ENCODE measurements at regions not wholly inside any gene's neighbourhood (a gene's known extent, or its start where the extent isn't known, plus 50 kb on each side); places are given as distances from the start of the nearest gene placed in this dataset.
"Not testable (repeated sequence)": the region's sequence is repeated elsewhere in the genome, so short reads cannot be mapped to it uniquely, and the experiment has no call there.

DNA sequence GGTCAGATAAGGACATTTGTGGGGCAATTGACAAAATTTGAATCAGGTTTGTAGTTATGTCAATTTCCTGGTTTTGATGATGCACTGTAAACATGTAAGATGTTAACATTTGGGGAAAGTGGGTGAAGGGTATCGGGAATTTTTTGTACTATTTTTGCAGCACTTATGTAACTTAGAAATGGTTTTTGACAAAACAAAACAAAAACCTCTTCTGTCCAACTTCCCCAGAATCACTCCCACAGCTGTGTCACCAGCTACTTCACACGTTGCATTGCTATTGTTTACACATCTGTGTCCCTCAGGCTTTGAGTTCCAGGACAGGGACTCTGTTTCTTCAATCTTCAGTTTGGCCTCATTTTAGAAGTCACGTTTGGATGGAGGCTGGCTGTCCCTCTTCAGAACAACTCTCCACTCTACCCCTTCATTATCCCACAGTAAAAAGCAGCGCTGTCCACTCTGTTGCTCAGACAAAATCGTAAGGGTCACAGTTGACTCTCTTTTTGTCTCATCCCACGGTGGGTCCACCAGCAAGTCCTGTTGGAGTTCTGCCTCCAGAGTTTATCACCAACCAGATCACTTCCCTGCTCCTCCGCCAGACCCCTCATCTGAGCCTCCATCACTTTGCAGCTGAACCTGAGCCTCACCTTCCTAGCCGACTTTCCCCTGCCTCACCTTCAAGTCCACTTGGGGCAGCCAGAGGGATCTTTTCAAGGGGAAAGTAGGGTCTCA lies 63.2 kb downstream of the NENF start:
- no peak for DNase-seq

DNA sequence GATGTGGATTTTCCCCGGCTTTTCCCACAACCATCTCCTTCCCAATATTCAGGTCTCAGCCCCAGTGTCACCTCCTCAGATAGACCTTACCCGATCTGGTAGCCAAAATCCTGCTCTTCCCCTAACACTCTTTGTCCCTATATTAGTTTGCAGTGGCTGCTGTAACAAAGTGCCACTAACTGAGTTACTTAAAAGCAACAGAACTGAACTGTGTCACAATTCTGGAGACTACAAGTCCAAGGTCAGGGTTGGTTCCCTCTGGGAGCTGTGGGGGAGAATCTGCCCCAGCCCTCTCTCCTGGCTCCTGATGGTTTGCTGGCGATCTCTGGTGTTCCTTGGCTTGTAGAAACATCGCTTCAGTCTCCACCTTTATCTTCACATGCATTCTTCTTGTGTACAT lies 64.0 kb downstream of the NENF start:
- no peak for DNase-seq

DNA sequence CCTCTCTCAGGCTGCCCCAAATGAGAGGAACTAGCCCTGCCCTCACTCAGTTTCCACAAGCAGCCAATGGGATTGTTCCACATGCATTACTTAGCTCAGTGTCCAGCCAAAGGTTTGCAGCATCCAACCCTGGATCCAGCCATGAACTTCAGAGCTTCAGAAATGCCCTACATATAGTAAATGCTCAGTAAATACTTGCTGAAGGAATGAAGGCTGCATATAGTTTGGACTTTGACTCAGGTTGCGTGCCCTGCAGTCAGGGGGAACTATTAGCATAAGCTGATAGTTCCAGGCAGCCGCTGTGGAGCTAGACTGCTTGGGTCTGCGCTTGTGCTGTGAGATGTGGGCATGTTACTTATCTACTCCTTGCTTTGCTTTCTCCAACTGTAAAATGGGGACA lies 64.8 kb downstream of the NENF start:
- DNase-seq = no peak

DNA sequence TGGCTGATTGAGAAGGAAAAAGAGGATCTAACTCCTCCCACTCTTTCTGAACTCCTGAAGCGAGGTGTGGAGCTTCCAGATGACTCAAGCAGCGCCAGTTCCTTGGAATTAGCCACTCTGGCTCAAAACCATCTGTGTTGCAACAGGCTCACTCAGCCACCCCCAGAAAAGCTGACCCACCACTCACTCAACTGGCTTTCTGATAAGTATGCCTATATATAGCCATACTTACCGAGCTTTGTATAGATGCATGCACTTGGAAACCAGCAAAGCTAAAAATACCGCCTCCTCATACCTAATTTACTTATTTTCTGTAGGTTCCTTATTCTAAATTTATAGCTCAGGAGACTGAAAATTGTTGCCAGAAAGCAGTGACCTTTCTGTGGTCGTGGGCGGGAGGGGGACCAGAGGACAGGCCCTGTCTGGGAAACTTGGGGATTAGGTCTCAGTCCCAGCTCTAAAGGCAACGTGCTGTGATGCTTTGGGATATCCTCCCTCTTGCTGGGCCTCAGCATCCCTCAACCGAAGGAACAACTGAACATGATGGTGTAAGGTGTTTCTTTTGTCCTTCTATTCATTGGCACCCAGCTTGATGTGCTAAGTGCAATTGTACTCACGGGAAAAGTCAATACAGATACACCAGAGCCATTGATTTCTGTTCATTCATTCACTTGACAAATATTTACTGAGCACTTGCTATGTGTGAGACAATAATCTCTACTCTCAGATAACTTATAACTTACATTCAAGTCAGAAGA lies 65.7 kb downstream of the NENF start:
- peak; percentile 70 for DNase-seq

DNA sequence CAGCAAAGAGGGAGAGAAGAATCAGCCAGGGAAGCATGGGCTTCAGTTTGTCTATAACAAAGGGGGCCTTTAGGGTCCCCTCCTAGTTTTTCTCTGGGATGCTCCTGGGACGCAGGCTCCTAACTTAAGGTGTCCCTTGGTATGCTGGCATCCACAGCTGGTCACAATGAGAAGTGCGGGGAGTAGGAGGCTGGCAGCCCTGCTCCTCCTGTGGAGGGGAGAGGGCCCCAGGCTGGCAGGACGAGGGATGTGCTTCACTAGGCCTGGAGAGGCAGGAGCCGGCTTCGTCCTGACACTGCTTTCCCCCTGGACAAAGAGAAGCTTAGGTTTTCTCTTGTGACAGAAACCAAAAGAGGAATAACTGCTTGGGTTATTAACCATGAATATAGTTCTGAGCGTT lies 67.6 kb downstream of the NENF start:
- no peak for DNase-seq

DNA sequence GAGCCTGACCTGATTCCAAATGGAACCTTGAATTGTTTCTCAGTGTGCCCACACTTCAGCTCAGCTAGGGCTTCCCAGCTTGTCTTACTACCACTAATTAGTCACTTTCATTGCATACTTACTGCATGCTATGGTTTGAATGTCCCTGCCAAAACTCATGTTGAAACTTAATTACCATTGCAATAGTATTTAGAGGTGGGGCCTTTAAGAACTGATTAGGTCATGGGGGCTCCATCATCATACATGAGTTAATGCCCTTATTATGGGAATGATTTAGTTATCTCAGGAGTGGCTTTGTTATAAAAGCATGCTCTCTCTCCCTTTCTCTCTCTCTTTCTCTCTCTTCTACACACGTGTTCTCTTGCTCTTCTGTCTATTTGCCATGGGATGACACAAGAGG lies 68.3 kb downstream of the NENF start:
- no peak for DNase-seq

DNA sequence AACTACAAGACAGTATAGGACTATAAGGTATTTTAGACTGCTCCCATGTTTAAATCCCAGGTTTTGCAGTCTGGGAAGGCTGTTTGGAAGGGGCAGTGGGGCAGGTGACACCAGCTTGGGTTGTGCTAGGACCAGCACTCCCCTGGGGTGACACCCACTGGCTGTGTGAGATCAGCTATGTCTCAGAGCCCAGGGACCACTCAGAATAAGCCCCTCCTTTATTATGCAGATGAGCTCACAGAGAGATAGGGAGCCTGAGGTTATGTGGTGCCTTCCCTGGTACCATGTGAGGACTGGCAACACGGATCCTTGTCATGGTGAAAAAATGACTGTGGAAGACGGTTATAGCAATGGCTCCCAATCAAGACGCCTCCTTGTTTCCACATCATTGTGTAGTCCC lies 71.0 kb downstream of the NENF start:
- no peak for DNase-seq

DNA sequence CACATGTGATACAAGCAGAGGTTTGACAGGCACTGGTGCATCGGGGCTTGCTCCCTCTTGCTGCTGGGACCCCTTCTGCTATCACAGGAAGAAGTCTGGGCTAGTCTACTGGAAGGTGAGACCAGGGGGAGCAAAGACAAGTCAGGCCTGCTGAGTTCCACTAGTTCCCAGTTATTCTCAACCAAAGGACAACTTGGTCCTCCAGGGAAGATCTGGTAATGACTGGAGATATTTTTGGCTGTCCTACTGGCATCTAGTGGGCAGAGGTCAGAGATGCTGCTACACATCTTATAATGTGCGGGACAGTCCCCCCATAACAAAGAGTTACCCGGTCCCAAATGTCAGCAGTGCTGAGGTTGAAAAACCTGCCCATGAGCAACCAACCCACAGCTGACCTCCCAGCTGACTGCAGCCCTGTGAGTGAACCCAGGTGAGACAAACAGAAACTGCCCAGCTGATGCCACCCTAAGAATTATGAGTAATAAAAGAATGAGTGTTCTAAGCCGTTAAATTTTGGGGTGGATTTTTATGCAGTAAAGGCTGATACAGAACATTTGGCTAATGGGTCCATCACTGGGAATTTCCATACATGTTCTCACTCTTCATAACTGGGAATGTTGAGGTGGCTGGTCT lies 71.6 kb downstream of the NENF start:
- DNase-seq = no peak

DNA sequence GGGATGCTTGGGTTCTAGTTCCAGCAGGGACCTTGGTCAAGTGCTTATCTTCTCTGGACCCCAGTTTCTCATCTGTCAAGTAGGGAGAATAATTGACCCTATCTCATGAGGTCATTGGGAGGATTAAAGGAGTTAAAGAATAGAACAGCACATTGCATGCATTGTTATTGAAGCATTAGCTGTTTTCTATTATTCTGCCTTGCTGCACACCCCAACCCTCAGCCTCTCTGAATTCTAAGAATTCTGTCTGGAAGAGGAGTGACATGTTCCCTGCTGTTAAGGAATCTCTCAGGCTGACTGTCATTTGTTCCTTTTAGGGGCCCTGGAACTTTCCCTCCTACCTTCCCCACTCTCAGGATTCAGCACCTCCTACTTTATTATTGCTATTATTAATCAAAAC lies 73.9 kb downstream of the NENF start:
- DNase-seq = no peak

DNA sequence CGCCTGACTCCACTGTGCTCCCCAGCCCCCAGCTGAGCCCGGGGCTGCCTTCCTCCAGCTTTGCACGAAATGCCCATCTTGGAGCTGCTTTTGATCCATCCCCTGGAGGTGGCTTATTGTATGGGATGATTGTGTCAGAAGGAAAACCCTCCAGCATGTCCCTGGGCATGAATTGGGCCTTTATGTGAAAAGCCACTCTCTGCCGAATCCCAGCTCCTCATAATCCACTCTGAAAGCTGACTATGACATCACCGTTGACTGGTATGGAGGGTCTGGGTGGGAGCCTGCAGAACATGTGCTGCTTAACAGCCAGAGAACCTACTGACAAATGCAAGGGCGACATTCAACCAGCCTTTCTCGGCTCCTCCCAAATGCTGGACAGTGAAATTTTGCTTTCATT lies 74.6 kb downstream of the NENF start:
- no peak for DNase-seq

DNA sequence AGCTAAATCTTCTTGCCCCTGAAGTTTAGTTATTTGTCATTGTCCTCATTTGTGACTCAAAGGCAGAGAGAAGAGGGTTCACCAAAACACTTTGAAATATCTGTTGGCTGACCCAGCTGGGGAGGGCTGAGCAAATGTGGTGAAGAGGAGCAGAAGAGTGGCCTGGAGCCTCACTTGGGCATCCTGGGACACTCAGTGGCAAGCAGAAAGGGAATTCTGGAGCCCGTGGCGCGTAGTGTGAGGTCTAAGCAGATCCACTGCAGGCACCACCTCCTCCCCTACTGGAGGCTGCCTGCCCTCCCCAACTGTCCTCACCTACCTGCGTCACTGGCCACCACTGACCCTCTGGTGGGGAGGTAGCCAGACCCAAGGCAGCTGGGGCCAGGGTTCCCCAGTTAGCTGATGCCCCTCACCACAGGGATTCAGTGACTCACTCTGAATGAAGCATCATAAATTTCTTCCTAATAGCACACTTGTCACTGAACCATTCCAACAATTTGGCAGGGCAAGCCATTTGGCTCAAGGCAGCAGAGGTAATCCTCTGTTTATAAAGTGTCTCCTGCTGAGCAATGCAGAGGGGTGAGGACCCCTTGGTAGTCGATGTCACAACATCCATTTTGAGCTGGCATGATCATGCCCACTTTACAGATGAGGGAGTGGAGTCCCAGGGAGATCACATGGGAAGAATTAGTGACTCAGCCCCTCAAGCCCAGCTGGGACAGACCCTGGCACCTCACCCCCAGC lies 80.3 kb downstream of the NENF start:
- DNase-seq = no peak

DNA sequence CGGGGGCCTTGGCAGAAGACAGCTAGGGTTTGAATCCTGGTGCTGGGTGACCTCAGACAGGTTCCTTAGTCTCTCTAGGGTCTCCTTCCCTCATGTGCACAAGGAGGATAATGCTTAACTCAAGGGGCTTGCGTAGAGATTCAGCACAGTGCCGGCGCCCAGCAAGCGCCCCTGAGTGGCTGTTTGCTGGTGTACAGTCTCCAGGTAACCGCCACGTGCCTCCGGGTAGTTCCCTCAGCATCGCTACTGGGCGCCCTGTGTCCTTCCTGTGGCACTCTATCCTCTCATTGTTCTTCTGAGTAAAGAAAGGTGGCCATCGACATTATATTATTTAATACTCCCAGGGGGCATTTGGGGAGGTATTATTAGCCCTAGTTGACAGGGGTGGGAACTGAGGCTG lies 80.9 kb downstream of the NENF start:
- no peak for DNase-seq

DNA sequence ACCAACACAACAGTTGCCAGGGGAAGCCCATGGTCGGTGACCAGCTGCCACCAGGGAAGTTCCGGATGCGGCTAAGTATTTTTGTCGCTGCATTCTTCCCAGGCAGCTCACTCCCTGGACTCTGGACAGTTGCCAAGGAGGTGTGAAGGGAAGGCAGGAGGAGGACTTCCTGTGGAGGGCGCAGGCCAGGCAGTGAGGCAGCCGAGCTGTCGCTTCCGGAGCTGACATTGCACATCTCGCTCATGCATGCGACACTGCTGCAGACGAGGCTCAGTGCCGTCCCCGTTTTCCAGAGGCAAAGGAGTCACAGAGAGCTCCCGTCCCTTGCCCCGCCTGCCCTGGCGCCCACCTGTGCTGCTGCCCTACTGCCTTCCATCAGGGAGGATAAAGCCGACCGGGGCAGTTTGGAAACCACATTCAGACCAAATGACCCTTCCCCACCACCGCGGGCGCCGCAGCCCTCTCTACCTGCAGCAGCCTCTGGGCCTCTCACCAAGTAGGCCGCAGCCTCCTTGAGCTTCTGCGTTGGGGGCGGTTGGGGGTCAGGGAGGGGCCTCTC lies 81.4 kb downstream of the NENF start:
- peak; percentile 49 for DNase-seq

DNA sequence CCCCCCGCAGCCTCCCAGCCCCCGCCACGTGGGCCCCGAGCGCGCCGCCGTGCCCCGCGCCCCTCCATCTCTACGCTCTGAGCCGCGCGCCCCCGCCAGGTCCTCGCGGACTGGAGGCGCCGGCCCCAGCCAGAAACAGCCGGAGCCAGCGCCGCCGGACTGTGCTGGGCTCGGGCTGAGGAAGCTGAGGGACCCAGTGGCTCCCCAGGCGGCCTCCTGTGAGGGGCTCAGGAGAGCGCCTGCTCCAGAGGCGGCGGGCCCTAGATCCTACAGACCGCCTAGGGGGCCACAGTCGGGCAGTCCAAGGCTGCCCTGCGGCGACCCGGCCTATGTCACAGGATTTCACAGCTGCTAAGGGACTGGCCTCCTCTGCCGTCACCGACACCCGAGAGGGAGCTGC lies 82.1 kb downstream of the NENF start:
- DNase-seq = no peak

DNA sequence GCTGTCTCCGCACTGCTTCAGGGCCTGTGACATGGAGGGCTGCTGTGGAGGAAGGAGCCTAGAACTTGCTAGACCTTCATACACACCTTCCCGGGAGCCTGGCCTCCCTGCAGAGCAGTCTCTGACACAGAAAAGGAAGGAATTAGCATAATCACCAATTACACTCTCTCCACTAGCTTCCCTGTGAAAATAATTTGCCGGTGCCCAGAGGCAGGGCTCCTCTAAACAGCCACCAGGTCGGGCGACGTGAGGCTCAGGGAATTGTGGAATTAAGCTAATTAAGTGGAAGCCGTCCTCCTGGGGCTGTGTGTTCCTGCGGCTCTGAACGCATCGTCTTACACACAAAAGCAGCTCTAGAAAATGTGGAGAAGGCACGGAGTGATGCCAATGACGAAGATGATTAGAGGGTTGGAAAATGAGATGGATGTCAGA lies 82.6 kb downstream of the NENF start:
- peak; percentile 83 for DNase-seq

DNA sequence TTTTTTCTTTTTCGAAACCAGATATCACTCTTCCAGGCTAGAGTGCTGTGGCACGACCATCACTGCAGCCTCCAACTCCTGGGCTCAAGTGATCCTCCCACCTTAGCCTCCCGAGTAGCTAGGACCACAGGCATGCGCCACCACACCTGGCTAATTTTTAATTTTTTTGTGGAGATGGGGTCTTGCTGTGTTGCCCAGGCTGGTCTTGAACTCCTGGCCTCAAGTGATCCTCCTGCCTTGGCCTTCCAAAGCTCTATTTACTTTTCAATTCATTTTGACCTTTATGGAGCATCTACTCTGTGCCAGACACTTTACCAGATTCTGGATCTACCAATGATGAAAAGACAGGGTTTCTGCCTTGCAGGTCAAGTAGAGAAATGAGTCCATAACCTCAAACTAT lies 83.3 kb downstream of the NENF start:
- DNase-seq = not testable (repeated sequence)

DNA sequence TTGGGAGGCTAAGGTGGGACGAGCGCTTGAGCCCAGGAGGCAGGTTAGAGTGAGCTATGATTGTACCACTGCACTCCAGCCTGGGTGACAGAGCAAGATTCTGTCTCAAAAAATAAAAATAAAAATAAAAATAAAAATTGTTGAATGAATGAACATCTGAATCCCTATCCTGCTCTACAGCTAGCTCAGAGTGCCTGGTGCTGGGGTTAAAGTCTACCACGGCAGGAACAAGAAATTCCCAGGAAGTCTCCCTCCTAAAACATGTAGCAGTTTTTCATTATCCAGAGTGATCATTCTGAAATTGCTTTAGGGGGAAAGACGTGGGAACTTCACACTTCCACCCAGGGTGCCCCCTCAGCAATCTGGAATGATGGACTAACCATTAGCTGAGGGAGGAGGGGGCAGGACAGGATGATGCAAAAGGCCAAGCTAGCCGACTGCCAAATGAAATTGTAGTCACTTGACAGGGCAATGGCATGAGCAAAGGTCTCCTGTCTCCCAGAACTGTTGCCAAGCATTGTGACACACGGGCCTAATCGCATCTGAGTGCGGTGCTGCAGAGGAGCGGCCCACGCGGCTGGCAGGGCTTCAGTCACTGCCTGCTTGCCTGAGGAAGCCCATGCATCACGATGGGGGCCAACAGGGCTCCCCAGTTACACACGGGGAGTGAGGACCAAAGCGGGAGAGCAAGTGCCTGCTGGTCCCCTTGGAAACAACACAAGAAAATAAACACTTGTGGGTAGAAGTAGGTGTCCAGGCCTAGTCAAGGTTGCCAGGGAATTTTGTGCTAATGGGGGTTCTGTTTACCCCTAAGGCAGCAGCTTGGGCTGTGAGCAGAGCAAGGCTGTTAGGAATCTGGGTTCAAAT lies 85.7 kb downstream of the NENF start:
- no peak for DNase-seq

DNA sequence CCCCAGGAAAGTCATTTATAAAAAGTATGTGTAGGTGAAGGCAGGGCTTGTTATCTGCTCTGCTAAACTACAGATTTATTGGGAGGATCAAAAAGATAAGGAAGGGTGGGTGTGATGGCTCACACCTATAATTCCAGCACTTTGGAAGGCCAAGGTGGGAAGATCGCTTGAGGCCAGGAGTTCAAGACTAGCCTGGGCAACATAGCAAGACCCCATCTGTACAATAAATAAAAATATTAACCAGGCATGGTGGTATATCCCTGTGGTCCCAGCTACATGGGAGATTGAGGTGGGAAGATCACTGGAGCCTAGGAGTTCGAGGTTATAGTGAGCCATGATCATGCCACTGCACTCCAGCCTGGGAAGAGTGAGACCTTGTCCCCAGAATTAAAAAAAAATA lies 86.4 kb downstream of the NENF start:
- DNase-seq = no peak

DNA sequence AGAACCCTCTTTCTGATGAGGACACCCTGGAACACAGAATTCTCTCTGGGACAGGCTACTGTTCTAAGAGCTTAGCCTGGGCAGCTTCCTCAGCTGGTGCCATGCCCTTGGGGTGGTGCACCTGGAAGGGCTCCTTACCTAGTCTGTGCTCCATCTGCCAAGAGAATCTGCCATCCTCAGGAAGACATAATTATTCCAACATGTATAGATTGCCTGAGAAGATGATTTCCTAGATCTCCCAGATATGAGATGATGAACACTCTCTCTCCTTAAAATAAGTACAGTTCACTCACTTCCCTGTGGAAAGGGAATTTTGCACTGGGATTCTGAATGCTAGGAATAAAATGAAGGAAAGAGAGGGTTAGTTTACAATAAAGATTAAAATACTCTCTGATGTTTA lies 87.6 kb downstream of the NENF start:
- DNase-seq = no peak

DNA sequence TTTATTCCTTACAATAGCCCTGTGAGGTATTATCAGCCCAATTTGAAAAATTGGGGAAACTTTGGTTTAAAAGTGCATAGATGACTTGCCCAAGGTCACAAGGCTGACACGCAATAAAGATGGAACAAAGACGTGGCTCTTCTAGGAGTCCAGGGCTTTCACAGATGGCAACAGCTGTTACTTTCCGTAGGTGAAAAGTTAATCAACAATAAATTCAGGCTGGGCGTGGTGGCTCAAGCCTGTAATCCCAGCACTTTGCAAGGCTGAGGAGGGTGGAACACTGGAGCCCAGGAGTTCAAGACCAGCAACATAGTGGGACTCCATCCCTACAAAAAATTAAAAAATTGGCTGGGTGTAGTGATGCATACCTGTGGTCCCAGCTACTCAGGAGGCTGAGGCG lies 87.8 kb upstream of the ATF3 start:
- DNase-seq = no peak

DNA sequence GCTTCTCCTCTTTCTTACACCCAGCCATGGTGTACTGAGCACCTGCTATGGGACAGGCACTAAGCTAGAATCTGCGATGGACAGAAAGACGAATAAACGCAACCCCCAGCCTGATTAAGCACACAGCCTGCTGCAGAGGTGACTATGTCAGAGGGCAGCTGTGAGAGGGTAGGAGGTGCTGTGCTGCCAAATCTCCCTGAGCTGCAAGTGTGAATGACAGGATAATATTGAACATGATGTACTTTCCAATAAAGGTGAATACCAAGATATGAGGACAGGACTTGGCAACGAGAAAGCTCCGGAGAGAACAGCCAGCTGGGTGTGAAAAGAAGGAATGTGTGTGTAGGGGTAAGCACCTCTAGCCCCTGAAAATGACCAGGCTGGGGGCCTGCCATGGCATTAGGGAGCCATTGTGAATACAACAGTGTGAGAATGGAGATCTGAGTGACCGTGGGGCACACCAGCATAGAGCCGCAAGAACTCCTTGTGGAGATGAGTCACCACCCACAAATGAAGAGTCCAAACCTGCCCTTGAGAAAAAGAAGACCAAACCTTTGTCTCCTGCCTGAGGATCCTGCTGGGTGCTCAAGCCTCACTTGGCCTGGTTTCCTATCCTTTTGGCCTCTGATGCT lies 83.0 kb upstream of the ATF3 start:
- no peak for DNase-seq

DNA sequence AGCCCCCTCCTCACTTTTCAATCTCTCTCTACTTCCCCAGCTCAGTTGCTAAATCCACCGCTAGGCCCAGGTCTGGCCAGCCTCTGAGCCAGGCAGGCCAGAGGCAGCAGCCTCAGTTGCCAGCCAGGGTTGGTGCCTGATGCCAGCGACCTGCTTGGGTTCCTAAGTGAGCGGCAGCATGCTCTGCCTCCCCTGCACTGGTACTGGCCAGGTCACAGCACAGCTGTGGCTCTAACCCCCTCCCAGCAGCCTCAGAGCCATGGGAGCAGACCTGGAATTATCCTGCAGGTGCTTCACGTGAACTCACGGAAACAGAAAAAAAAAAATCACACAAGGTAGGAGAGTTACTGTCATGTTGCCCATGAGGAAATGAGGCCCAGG lies 82.5 kb upstream of the ATF3 start:
- no peak for DNase-seq

All from COR-L47 (cell line).